H9 (cell line): ENCODE measurements at regions not wholly inside any gene's neighbourhood (a gene's known extent, or its start where the extent isn't known, plus 50 kb on each side); places are given as distances from the start of the nearest gene placed in this dataset.

Experiments
- DNase-seq: peaks from one replicate; pipeline ENCODE4 v3.0.0-alpha.2; 2017
- H2AFZ ChIP-seq: one replicate; pipeline ENCODE4 v1.6.1; 2013; ENCODE audit warnings: mild to moderate bottlenecking, low read length, control low read depth, moderate library complexity
- H2AK5ac ChIP-seq: 2 replicates; pipeline ENCODE4 v1.6.1; 2013; ENCODE audit warnings: low read length, control low read depth, mixed read lengths; ENCODE audit not compliant: insufficient read length
- H2BK120ac ChIP-seq: one replicate; pipeline ENCODE4 v1.6.1; 2013; ENCODE audit warnings: low read depth, mild to moderate bottlenecking, low read length, control low read depth, inconsistent platforms; ENCODE audit not compliant: poor library complexity, severe bottlenecking
- H2BK12ac ChIP-seq: 2 replicates; pipeline ENCODE4 v1.6.1; 2013; ENCODE audit warnings: low read length, control low read depth, mixed read lengths, low read depth; ENCODE audit not compliant: insufficient read length
- H2BK15ac ChIP-seq: 2 replicates; pipeline ENCODE4 v1.6.1; 2013; ENCODE audit warnings: low read depth, low read length, control low read depth
- H2BK20ac ChIP-seq: one replicate; pipeline ENCODE4 v1.6.1; 2013; ENCODE audit warnings: low read depth, mild to moderate bottlenecking, low read length, control low read depth, inconsistent platforms; ENCODE audit not compliant: poor library complexity, severe bottlenecking
- H2BK5ac ChIP-seq: 2 replicates; pipeline ENCODE4 v1.6.1; 2013; ENCODE audit warnings: low read length, control low read depth, mixed read lengths; ENCODE audit not compliant: insufficient read length
- H3K14ac ChIP-seq: 2 replicates; pipeline ENCODE4 v1.6.1; 2013; ENCODE audit warnings: low read length, control low read depth; ENCODE audit not compliant: insufficient read depth
- H3K18ac ChIP-seq: 2 replicates; pipeline ENCODE4 v1.6.1; 2013; ENCODE audit warnings: low read depth, mild to moderate bottlenecking, mixed read lengths, low read length, control low read depth; ENCODE audit not compliant: insufficient read length
- H3K23ac ChIP-seq: 2 replicates; pipeline ENCODE4 v1.6.1; 2013; ENCODE audit warnings: low read length, control low read depth, mixed read lengths, low read depth; ENCODE audit not compliant: insufficient read length
- H3K23me2 ChIP-seq: 2 replicates; pipeline ENCODE4 v1.6.1; 2013; ENCODE audit warnings: low read depth, mild to moderate bottlenecking, mixed read lengths, low read length, control low read depth; ENCODE audit not compliant: insufficient read length, poor library complexity, severe bottlenecking
- H3K27ac ChIP-seq: 2 replicates; pipeline ENCODE4 v1.5.1; 2013; ENCODE audit warnings: low read length, control low read depth, mixed read lengths, low read depth; ENCODE audit not compliant: insufficient read length
- H3K27me3 ChIP-seq: 2 replicates; pipeline ENCODE4 v1.6.1; 2013; ENCODE audit warnings: low read length, control low read depth, inconsistent platforms; ENCODE audit not compliant: insufficient read depth
- H3K4ac ChIP-seq: 2 replicates; pipeline ENCODE4 v1.6.1; 2013; ENCODE audit warnings: low read depth, mild to moderate bottlenecking, control low read depth, inconsistent platforms, low read length, moderate library complexity
- H3K4me1 ChIP-seq: 2 replicates; pipeline ENCODE4 v1.6.1; 2013; ENCODE audit warnings: low read length, control low read depth, inconsistent platforms; ENCODE audit not compliant: insufficient read depth
- H3K4me2 ChIP-seq: 2 replicates; pipeline ENCODE4 v1.6.1; 2013; ENCODE audit warnings: low read length, control low read depth, mixed read lengths; ENCODE audit not compliant: insufficient read length, insufficient read depth
- H3K56ac ChIP-seq: 2 replicates; pipeline ENCODE4 v1.6.1; 2013; ENCODE audit warnings: low read depth, mild to moderate bottlenecking, mixed read lengths, low read length, control low read depth; ENCODE audit not compliant: insufficient read length
- H3K79me1 ChIP-seq: 2 replicates; pipeline ENCODE4 v1.6.1; 2013; ENCODE audit warnings: low read depth, mild to moderate bottlenecking, moderate library complexity, low read length, control low read depth, inconsistent platforms; ENCODE audit not compliant: insufficient read depth, poor library complexity, severe bottlenecking
- H3K79me2 ChIP-seq: 2 replicates; pipeline ENCODE4 v1.6.1; 2013; ENCODE audit warnings: low read length, control low read depth, inconsistent platforms; ENCODE audit not compliant: insufficient read depth
- H3K9ac ChIP-seq: 2 replicates; pipeline ENCODE4 v1.6.1; 2013; ENCODE audit warnings: low read length, control low read depth, mixed read lengths; ENCODE audit not compliant: insufficient read length; ENCODE audit errors: extremely low read depth
- H3K9me3 ChIP-seq: one replicate; pipeline ENCODE4 v1.6.1; 2013; ENCODE audit warnings: low read depth, low read length, inconsistent platforms; ENCODE audit not compliant: control insufficient read depth
- H3T11ph ChIP-seq: one replicate; pipeline ENCODE4 v1.6.1; 2013; ENCODE audit warnings: mild to moderate bottlenecking, low read length, control low read depth, inconsistent platforms
- H4K20me1 ChIP-seq: one replicate; pipeline ENCODE4 v1.6.1; 2013; ENCODE audit not compliant: control insufficient read depth, insufficient read length, insufficient read depth
- H4K5ac ChIP-seq: 2 replicates; pipeline ENCODE4 v1.6.1; 2013; ENCODE audit warnings: low read depth, mild to moderate bottlenecking, mixed read lengths, low read length, control low read depth; ENCODE audit not compliant: insufficient read length
- H4K8ac ChIP-seq: replicated peaks from 2 replicates; pipeline ENCODE4 v1.6.1; 2013; ENCODE audit warnings: low read length, control low read depth, mixed read lengths, low read depth; ENCODE audit not compliant: insufficient read length
- H4K91ac ChIP-seq: 2 replicates; pipeline ENCODE4 v1.6.1; 2013; ENCODE audit warnings: low read depth, mild to moderate bottlenecking, moderate library complexity, mixed read lengths, low read length, control low read depth; ENCODE audit not compliant: insufficient read length
- H3K27ac Mint-ChIP-seq, 3 experiments: 2 replicates in 2 of 3; 3 replicates in 1 of 3; pipeline ENCODE4 v1.8.0; 2020 to 2021; ENCODE audit warnings: mixed read lengths in 3 of 3, mild to moderate bottlenecking in 1 of 3, moderate library complexity in 1 of 3
- H3K27me3 Mint-ChIP-seq: 2 replicates; pipeline ENCODE4 v1.8.0; 2021; ENCODE audit warnings: low read depth, mild to moderate bottlenecking, moderate library complexity, mixed read lengths
- H3K36me3 Mint-ChIP-seq, 3 experiments: 2 replicates in 2 of 3; 3 replicates in 1 of 3; pipeline ENCODE4 v1.8.0; 2020 to 2021; ENCODE audit warnings: low read depth in 3 of 3, mixed read lengths in 3 of 3; ENCODE audit not compliant: insufficient read depth in 1 of 3
- H3K4me1 Mint-ChIP-seq, 2 experiments: 2 replicates each; pipeline ENCODE4 v1.8.0; 2020; ENCODE audit warnings: mixed read lengths in 2 of 2
- H3K4me3 Mint-ChIP-seq, 2 experiments: 2 replicates in 1 of 2; 3 replicates in 1 of 2; pipeline ENCODE4 v1.8.0; 2020 to 2021; ENCODE audit warnings: mild to moderate bottlenecking in 2 of 2, mixed read lengths in 2 of 2, moderate library complexity in 1 of 2
- H3K9me3 Mint-ChIP-seq, 2 experiments: 2 replicates in 1 of 2; 3 replicates in 1 of 2; pipeline ENCODE4 v1.8.0; 2020; ENCODE audit warnings: mild to moderate bottlenecking in 2 of 2, mixed read lengths in 2 of 2, moderate library complexity in 1 of 2
- CTCF ChIP-seq: fragments of 200-600 bp; sonication (generic); conservative IDR thresholded peaks from 3 replicates; pipeline ENCODE4 v1.8.0; 2021; ENCODE audit warnings: antibody characterized with exemption, mild to moderate bottlenecking
- WGBS: extraction: QIAGEN DNeasy Blood & Tissue Kit; methylation state at CpG from one replicate; pipeline ENCODE4 v1.1.7; 2013; ENCODE audit warnings: missing lambda C conversion rate, low lambda C conversion rate, mixed read lengths; ENCODE audit not compliant: insufficient read length; ENCODE audit errors: extremely low coverage; 5-methylcytosine and 5-hydroxymethylcytosine counted together

GRCh38 chr14:44149597-44149996, 357.5 kb downstream of the FSCB start:
- Histone ChIP-seq H3T11ph (no peak overlapping the region), H3K27ac (no peak overlapping the region), H3K4ac (no peak overlapping the region), H3K9me3 (no peaks in the 10 kb centered on the region), H3K56ac (no peak overlapping the region), H2AFZ (no peak overlapping the region), H2AK5ac (no peak overlapping the region), H3K23me2 (no peaks in the 10 kb centered on the region), H2BK20ac (no peak overlapping the region), H4K20me1 (no peaks in the 10 kb centered on the region), H4K8ac (no peak overlapping the region), H3K18ac (no peak overlapping the region), H3K4me1 (no peaks in the 10 kb centered on the region), H3K23ac (no peak overlapping the region), H4K91ac (no peak overlapping the region), H3K27me3 (no peaks in the 10 kb centered on the region), H4K5ac (no peak overlapping the region), H3K79me1 (no peaks in the 10 kb centered on the region), H2BK120ac (no peak overlapping the region), H3K79me2 (no peaks in the 10 kb centered on the region), H3K14ac (no peak overlapping the region), H2BK5ac (no peak overlapping the region), H2BK12ac (no peak overlapping the region), H2BK15ac (no peak overlapping the region), H3K4me2 (no peak overlapping the region), H3K9ac (no peak overlapping the region)
- Mint-ChIP-seq H3K9me3 (no peaks in the 10 kb centered on the region), H3K27ac (no peak overlapping the region), H3K4me1 (no peaks in the 10 kb centered on the region), H3K4me3 (no peak overlapping the region), H3K27me3 (no peaks in the 10 kb centered on the region), H3K36me3 (no peaks in the 10 kb centered on the region; a peak in 1 of 7 replicates)
- peak; percentile 85 for DNase-seq
- no CpG with 5 or more reads among the region's 3 CpGs for WGBS
- TF ChIP-seq CTCF: peak; percentile 82
